ENCODE measurements at regions not wholly inside any gene's neighbourhood (a gene's known extent, or its start where the extent isn't known, plus 50 kb on each side); places are given as distances from the start of the nearest gene placed in this dataset.

- H3K4me1 Mint-ChIP-seq: no peaks in the 10 kb centered on the region
- H3K36me3 Mint-ChIP-seq: no peaks in the 10 kb centered on the region
- H3K27ac Mint-ChIP-seq: no peak overlapping the region
- no peaks in the 10 kb centered on the region for H3K27me3 Mint-ChIP-seq
- no peaks in the 10 kb centered on the region for H3K9me3 Mint-ChIP-seq
- no peak overlapping the region for H3K4me3 Mint-ChIP-seq
Measured at GRCh38 chr1:243996223-243996622, 54.9 kb upstream of the ZBTB18 start.

GRCh38 chr1:243991650-243992049 is 59.4 kb upstream of the ZBTB18 start:
- no peaks in the 10 kb centered on the region for H3K9me3 Mint-ChIP-seq
- no peaks in the 10 kb centered on the region for H3K27me3 Mint-ChIP-seq

GRCh38 chr1:243984788-243985187 is 66.3 kb upstream of the ZBTB18 start:
- Mint-ChIP-seq H3K9me3 (no peaks in the 10 kb centered on the region), H3K27ac (no peak overlapping the region), H3K27me3 (no peaks in the 10 kb centered on the region)

More at GRCh38 chr1:243991650-243992049, 59.4 kb upstream of the ZBTB18 start:
- no peaks in the 10 kb centered on the region for H3K4me1 Mint-ChIP-seq
- H3K4me3 Mint-ChIP-seq: no peak overlapping the region
- no peak overlapping the region for H3K27ac Mint-ChIP-seq
- H3K36me3 Mint-ChIP-seq: no peaks in the 10 kb centered on the region

GRCh38 chr1:243982447-243983018 is 68.5 kb upstream of the ZBTB18 start:
- Mint-ChIP-seq H3K27me3 (no peaks in the 10 kb centered on the region), H3K36me3 (no peaks in the 10 kb centered on the region), H3K4me1 (no peaks in the 10 kb centered on the region), H3K4me3 (no peak overlapping the region), H3K9me3 (no peaks in the 10 kb centered on the region), H3K27ac (no peak overlapping the region)

More at GRCh38 chr1:243984788-243985187, 66.3 kb upstream of the ZBTB18 start:
- no peaks in the 10 kb centered on the region for H3K36me3 Mint-ChIP-seq
- no peaks in the 10 kb centered on the region for H3K4me1 Mint-ChIP-seq
- H3K4me3 Mint-ChIP-seq: no peak overlapping the region

- Mint-ChIP-seq H3K27ac (peak overlapping the region; percentile 11), H3K27me3 (no peaks in the 10 kb centered on the region), H3K4me1 (no peaks in the 10 kb centered on the region), H3K9me3 (no peaks in the 10 kb centered on the region), H3K36me3 (no peaks in the 10 kb centered on the region), H3K4me3 (no peak overlapping the region)
Measured at GRCh38 chr1:243980471-243980870, 70.6 kb upstream of the ZBTB18 start.

GRCh38 chr1:243980071-243980470 is 71.0 kb upstream of the ZBTB18 start:
- H3K4me1 Mint-ChIP-seq: no peaks in the 10 kb centered on the region
- H3K4me3 Mint-ChIP-seq: no peak overlapping the region
- H3K36me3 Mint-ChIP-seq: no peaks in the 10 kb centered on the region
- no peaks in the 10 kb centered on the region for H3K9me3 Mint-ChIP-seq
- no peak overlapping the region for H3K27ac Mint-ChIP-seq
- H3K27me3 Mint-ChIP-seq: no peaks in the 10 kb centered on the region

GRCh38 chr1:243979396-243979795 is 71.7 kb upstream of the ZBTB18 start:
- Mint-ChIP-seq H3K36me3 (no peaks in the 10 kb centered on the region), H3K4me3 (no peak overlapping the region), H3K27ac (no peak overlapping the region), H3K9me3 (no peaks in the 10 kb centered on the region), H3K27me3 (no peaks in the 10 kb centered on the region), H3K4me1 (no peaks in the 10 kb centered on the region)

- no peaks in the 10 kb centered on the region for H3K4me1 Mint-ChIP-seq
- H3K9me3 Mint-ChIP-seq: no peaks in the 10 kb centered on the region
- no peaks in the 10 kb centered on the region for H3K27me3 Mint-ChIP-seq
- H3K27ac Mint-ChIP-seq: no peak overlapping the region
- no peak overlapping the region for H3K4me3 Mint-ChIP-seq
- no peaks in the 10 kb centered on the region for H3K36me3 Mint-ChIP-seq
Measured at GRCh38 chr1:243977094-243977493, 74.0 kb upstream of the ZBTB18 start.

GRCh38 chr1:243974451-243975292 is 76.4 kb upstream of the ZBTB18 start:
- Mint-ChIP-seq H3K27ac (no peak overlapping the region), H3K9me3 (no peaks in the 10 kb centered on the region), H3K4me3 (no peak overlapping the region), H3K36me3 (no peaks in the 10 kb centered on the region), H3K4me1 (no peaks in the 10 kb centered on the region), H3K27me3 (no peaks in the 10 kb centered on the region)

GRCh38 chr1:243973169-243973568 is 77.9 kb upstream of the ZBTB18 start:
- Mint-ChIP-seq H3K27ac (no peak overlapping the region), H3K9me3 (no peaks in the 10 kb centered on the region), H3K4me1 (no peaks in the 10 kb centered on the region), H3K4me3 (no peak overlapping the region), H3K36me3 (no peaks in the 10 kb centered on the region), H3K27me3 (no peaks in the 10 kb centered on the region)

- Mint-ChIP-seq H3K4me1 (no peaks in the 10 kb centered on the region), H3K9me3 (no peaks in the 10 kb centered on the region), H3K27ac (no peak overlapping the region), H3K4me3 (no peak overlapping the region), H3K36me3 (no peaks in the 10 kb centered on the region), H3K27me3 (no peaks in the 10 kb centered on the region)
Measured at GRCh38 chr1:243970077-243970476, 81.0 kb upstream of the ZBTB18 start.

GRCh38 chr1:243968413-243968812 is 82.7 kb upstream of the ZBTB18 start:
- H3K36me3 Mint-ChIP-seq: no peaks in the 10 kb centered on the region

GRCh38 chr1:243964915-243965314 is 86.2 kb upstream of the ZBTB18 start:
- Mint-ChIP-seq H3K9me3 (no peaks in the 10 kb centered on the region), H3K4me1 (no peaks in the 10 kb centered on the region), H3K27me3 (no peaks in the 10 kb centered on the region), H3K4me3 (no peak overlapping the region), H3K27ac (no peak overlapping the region), H3K36me3 (no peaks in the 10 kb centered on the region)

More at GRCh38 chr1:243968413-243968812, 82.7 kb upstream of the ZBTB18 start:
- Mint-ChIP-seq H3K27ac (no peak overlapping the region), H3K27me3 (no peaks in the 10 kb centered on the region), H3K4me1 (no peaks in the 10 kb centered on the region), H3K9me3 (no peaks in the 10 kb centered on the region), H3K4me3 (no peak overlapping the region)

- no peaks in the 10 kb centered on the region for H3K9me3 Mint-ChIP-seq
- H3K4me1 Mint-ChIP-seq: no peaks in the 10 kb centered on the region
- H3K4me3 Mint-ChIP-seq: no peak overlapping the region
Measured at GRCh38 chr1:243963571-243963970, 87.5 kb upstream of the ZBTB18 start.

GRCh38 chr1:243962541-243962940 is 88.5 kb upstream of the ZBTB18 start:
- Mint-ChIP-seq H3K9me3 (no peaks in the 10 kb centered on the region), H3K4me3 (no peak overlapping the region), H3K36me3 (no peaks in the 10 kb centered on the region), H3K27ac (no peak overlapping the region), H3K4me1 (no peaks in the 10 kb centered on the region), H3K27me3 (peaks cover 7% of the 10 kb centered on the region)

More at GRCh38 chr1:243963571-243963970, 87.5 kb upstream of the ZBTB18 start:
- Mint-ChIP-seq H3K27ac (no peak overlapping the region), H3K36me3 (no peaks in the 10 kb centered on the region), H3K27me3 (peaks cover 5% of the 10 kb centered on the region)

- Mint-ChIP-seq H3K36me3 (no peaks in the 10 kb centered on the region), H3K27me3 (peaks cover 7% of the 10 kb centered on the region), H3K9me3 (no peaks in the 10 kb centered on the region), H3K4me3 (no peak overlapping the region), H3K4me1 (no peaks in the 10 kb centered on the region), H3K27ac (no peak overlapping the region)
Measured at GRCh38 chr1:243959998-243960397, 91.1 kb upstream of the ZBTB18 start.

All from activated naive CD4-positive, alpha-beta T cell treated with anti-CD3 and anti-CD28 coated beads, Interleukin-2, amount 50 U/mL, for 24 hours (primary cell).